ENCODE measurements at regions not wholly inside any gene's neighbourhood (a gene's known extent, or its start where the extent isn't known, plus 50 kb on each side); places are given as distances from the start of the nearest gene placed in this dataset.
A peak's percentile ranks its signal among the peaks of the same experiment; 100 is the strongest.
"Not testable (repeated sequence)": the region's sequence is repeated elsewhere in the genome, so short reads cannot be mapped to it uniquely, and the experiment has no call there.

DNA sequence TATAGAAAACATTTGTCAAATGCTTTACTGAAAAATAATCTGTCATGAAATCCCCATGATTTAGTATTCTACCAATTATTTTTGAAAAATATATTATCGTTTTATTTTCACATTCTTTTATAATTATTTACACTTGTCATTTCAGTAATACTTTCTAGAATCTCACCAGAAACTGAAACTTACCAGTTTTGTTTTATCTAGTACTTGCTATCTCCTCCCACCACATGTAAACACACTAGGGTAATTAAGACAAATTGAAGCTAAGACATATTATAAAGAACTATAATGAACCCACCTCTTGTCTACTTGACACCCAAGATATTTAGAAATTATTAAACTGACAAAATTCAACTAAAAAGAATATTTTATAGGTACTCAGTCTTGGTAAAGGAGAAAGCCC, 51.5 kb upstream of the GRM3 start:
- no peak for DNase-seq

DNA sequence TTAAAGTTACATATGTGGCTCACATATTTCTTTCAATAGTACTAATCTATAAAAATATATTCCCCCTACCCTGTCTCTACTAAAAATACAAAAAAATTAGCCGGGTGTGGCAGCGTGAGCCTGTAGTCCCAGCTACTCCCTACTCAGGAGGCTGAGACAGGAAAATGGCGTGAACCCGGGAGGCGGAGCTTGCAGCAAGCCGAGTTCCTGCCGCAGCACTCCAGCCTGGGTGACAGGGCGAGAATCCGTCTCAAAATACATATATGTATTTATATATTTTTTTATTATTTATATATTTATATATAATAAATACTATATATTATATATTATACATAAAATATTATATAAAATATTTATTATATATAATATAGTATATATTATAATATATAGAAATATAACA, 69.7 kb upstream of the GRM3 start:
- no peak for DNase-seq

DNA sequence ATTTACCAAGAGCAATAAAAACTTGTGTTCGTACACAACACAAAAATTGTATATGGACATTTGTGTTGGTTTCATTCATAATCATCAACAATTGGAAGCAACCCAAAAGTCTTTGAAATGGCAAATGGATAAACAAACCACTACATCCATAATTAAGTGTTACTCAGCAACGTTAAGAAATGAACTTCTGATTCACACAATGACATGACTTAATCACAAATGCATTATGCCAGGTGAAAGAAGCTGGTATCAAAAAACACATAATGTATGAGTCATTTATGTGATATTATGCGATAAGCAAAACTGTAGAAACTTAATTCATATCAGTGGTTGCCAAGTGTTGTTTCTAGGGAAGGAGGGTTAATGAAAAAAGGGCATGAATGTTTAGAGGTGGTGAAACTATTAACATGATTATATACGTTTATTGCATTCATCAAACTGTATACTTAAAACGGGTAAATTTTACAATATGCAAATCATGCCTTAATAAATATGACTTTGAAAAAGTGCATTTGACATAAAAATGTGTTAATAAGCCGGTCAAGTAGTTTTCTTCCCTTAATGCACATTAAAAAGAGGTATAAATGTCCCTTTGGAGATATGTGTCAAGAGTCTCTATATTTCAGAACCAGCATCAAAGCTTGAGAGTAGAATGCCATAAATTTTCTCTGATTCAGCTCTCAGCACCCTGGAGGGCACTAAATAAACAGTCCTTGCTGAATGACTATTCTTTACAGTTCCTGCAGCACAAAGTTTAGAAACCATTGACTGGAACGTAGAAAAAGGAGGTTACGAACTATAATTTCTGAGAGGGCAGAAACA, 84.8 kb upstream of the GRM3 start:
- DNase-seq: no peak

DNA sequence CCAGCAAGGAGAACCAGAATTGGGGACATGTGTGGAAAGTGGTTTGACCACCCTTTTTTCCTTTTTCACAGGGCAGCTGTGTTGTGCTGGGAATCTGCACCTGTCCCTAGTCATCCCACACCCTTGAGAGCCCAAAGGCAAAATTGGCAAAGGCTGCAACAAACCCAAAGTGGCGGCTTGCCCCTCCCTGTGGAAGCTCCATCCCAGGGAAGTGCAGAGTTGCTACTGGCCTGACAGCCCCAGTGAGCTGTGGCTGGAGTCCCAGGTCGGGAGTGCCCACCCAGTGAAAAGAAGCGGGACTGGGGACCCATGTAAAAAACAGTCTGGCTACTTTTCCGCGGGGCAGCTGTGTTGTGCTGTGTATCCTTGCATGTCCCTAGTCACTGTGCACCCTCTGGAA, 109.1 kb upstream of the GRM3 start:
- DNase-seq: no peak

DNA sequence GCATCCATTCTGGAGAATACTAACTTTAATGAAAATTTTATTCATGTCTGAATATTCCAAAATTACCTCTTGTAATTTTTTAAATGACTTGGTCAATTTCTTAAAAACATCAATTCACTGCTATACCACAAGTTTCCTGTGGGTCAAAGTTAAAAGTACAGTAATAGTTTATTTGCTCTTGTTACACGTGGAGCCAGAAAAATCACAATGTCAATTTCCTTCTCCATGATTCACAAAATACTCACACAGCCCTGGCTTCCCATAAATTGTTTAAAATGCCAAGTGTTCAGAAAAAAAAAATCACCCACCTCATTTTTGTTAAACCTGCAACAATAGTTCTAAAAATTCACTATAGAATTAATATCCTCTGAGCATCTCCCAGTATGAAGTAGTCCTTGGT, 139.5 kb upstream of the GRM3 start:
- no peak for DNase-seq

DNA sequence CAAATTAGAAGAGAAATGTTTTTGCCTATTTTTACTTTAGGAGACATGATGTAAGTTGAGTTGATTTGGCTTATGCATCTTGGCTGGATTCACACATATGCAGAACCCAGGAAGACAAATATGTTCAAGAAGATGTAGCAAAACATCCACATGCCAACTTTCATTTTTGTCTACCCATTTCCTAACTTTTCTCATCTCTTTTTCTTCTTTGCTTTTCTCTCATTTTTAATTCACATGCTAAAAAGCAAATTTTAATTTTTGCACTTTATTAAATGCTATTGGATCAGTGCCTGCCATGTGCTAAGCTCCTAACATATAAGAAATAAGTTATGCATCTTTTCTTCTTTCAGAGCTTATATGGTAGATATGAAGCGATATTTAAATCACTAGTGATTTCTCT, 143.7 kb upstream of the GRM3 start:
- DNase-seq: no peak

DNA sequence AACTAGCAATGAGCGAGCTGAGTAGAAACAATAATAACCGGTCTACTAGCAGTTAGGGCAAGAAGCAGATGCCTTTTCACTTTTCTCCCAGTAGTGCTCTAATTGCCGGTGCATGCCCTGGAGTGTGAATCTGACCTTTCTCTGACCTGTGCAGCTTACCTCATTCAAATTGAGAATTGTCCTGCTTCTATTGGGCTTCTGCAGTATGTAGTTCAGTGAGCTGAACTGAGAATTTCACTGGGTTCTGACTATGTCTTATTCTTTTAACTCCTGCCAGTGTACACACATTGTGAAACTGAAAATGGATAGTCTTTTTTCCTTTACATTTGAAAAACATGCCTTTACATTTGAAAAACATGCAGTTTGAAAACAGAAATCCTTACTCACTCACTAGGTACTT, 157.9 kb upstream of the GRM3 start:
- no peak for DNase-seq

DNA sequence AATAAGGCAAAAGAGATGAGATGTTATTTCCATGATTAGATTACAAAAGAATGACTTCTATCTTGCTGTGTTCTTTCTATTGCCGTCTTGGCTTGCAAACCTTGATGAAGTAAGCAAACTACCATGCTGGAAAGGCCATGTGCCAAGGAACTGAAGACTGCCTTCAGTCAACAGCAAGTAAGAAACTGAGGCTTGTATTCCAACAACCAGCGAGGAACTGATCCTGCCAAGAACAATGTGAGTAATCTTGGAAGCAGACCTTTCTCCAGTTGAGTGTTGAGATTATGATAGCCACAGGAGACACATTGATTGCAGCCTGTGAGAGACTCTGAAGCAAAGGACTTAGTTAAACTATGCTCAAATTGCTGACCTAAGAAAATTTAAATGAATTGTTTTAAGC, 164.6 kb upstream of the GRM3 start:
- no peak for DNase-seq

DNA sequence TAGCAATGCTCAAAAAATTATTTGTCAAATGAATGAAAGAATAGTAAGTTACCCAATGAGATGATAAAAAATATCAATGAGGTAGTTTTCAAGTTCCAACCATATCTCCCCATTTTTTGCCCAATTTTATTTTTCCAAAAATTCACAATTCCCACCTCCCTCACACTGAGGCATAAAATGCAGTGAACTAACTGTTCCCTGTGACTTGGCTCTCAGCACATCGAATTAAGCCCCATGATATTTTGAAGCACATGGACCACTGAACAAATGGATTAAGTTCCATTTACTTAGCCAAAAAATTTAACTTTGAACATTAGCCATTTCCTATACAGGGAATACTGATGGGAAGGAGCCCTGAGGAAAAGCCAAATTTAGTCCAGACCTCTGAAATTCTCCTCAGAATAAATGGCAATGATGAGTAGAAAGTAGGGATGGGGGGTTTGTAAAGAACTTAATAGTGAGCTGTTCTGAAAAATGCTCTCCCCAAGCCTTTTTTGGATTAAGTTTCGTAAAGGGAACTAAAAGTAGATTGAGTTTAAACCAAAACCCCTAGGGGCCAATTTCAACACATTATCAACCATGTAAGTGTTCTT, 166.3 kb upstream of the GRM3 start:
- DNase-seq: no peak

DNA sequence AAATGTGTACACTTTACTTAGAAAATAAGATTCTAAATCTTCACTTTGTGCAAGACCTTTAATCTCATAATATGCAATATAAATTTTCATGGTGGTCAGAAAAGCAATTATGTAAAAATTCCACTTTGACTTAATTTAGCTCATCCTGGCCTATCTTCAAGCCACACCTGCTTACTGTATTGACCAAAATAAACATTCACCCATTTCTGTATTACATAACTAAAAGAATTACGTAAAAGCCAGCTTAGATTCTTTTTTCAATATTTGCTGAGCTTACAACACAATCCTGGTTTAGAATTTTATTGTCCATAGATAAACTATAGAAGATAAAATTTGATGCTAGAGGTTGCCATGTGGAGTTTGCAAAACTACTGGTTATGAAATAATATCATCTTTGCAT, 172.9 kb upstream of the GRM3 start:
- DNase-seq: no peak

DNA sequence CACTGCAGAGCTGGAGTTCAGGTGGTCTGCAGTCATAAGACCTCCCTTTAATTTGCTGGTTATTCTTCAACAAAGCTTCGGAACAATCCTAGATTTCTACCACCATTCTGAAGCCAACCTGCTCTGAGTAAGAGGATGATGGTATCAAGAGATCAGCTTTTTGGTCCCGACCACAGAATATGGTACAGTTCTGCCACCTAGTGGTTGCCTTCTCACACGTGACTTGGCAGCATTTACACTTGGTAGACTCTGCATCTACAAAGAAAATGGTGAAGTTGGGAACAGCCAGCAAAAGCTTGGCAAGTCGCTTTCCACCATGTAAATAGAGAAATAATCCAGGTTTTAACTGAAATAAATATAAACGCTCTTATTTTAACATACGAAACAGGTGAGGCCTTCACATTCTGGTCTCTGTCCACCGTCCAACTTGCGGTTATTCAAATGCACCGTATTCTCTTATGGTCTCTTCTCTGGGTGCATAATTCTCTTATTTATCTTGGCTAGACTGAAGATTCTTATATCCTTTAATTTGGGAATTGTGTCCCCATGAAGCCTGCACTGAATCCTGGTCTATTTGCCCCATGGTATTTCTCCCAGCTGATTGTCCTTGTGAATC, 173.9 kb upstream of the GRM3 start:
- DNase-seq: peak; percentile 4

DNA sequence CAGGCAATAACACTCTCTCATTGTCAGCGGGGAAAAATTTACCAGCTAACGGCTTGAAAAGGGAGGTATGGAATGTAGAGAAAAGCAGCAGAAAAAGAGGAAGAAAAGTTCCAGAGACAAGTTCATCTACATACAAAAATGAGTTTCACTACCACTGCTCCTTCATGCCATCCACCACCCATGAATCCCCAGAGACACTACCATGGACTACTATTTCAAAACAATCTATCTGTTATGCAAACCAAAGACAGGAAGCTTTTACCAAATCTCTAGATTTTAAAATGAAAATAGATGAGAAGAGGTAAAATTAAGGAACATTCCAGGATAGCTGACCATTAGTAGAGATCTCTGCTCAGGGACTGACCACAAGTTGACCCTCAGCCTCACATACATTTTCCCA, 189.0 kb upstream of the GRM3 start:
- no peak for DNase-seq

DNA sequence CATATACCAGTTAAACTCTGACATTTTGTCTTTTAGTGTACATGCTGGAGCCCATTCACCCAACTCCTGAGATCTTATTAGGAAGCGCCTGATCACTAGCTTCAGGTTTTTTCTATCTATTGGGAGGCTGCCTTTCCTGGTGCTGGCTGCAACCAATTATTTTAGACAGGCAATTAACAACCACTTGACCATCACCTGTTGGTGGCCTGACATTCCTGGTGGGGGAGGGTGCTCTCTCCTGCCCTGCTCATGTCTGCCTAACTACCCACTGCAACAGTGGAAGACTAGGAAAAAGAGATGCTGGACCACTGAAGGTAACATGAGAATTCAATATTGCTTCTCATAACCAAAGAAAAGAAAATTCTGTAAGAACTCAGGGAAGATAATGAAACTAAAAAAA, 190.3 kb upstream of the GRM3 start:
- no peak for DNase-seq

DNA sequence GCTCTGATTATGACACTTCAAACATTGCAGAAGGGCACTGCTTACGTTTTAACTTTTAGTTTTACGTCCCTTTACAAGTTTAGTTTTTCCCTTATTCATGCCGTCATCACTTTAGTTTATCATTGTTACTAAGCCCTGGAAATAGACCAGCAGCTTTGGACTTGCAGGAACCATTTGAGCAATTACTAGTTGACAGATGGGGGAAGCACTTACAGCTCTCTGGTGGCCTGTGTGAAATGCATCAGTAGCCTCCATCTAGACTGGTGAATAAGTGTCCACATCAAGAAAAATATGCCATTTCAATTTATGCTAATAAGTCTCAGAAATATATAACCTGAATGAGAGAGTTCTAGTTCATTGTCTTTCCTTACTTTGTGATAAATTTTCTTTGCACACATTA, 194.9 kb upstream of the GRM3 start:
- no peak for DNase-seq

DNA sequence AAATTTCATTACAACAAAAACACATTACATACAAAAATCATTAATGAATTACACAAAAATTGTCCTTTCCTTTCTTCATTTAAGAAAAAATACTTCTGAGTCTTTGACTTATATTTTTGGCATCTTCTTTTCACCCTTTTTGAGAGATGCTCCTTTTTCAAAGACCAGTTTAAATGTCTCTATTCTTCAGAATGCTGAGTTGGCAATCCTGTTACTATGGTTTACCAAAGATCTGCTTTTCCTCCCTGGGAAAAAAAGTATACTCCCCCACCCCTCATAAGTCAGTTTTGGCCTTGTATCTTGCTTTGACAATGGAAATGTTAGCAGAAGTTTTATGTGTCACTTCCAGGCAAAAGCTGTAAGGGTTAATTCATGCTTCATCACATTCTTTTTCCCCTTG, 198.4 kb upstream of the GRM3 start:
- no peak for DNase-seq

DNA sequence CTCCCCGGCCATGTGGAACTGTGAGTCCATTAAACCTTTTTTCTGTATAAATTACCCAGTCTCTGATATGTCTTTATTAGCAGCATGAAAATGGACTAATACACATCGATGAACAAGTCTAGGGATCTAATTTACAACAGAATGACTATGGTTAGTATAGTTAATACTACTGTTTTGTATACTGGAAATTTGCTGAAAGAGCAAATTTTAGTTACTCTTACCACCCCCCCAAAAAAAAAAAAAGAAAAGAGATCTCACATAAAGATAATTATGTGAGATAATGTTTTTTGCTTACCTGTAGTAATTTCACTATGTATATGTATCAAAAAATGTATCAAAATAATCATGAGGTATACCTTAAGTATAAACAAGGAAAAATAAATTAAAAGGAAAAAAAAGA, 199.5 kb upstream of the GRM3 start:
- no peak for DNase-seq

DNA sequence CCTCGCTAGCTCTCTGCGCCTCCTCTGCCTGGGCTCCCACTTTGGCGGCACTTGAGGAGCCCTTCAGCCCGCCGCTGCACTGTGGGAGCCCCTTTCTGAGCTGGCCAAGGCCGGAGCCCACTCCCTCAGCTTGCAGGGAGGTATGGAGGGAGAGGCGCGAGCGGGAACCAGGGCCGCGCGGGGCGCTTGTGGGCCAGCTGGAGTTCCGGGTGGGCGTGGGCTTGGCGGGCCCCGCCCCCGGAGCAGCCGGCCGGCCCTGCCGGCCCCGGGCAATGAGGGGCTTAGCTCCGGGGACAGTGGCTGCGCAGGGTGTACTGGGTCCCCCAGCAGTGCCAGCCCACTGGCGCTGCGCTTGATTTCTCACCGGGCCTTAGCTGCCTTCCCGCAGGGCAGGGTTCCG, 203.3 kb upstream of the GRM3 start:
- DNase-seq: not testable (repeated sequence)

DNA sequence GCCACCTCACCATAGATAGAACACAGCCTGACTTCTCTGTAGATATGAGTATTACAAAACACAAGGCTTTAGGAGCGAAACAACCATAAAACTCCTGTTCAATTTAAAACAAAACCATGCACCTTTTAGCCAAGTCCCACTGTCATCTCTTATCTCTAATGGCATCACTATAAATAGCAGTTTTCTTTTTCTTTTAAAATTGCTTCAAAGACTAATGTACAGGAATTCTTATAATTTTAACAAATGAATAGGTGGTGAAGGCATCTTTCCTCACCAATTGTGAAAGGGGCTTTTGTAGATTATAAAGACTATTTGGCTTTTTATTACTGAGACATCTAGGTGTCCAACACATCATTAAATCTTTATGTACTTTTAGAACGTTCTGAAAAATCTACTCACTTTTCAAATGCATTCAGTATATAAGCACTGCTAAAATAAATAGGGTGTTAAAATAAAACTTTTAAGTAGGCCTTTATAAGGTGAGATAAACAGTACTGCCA, 205.7 kb upstream of the GRM3 start:
- no peak for DNase-seq

DNA sequence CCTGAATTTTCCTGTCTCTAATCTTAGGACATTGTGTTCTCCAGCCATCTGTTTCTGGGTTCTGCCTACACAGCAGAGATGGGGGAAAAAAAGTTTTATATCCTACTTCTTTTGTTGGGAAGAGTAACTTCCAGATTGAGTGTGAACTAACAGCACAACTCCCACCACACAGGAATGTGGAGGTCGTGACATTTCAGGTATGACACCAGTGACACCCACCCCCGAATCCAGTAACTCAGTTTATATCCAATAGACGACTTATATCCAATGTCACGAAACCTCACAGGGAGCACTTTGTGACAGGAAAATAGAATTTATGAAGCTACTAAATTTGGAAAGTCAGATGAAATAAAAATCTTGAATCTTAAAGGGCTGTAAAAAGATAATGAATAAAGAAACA, 211.9 kb upstream of the GRM3 start:
- no peak for DNase-seq

DNA sequence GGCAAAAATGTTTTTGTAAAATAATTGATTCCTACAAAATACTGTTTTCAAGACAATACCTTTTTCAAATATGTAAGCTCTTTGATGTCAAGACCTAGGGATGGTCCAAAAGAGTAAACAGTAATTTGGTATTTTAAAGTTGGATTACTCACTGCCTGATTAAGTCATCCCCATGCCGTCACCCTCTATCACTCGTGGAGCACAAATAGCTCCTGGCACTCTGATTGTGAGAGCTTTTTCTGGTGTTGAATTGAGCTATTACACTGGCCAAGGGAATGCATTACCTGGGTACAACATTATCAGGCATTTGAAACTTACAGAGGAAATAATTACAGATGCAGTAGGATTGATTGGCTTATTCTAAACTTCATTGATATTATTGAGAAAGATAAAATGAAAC, 231.9 kb upstream of the GRM3 start:
- no peak for DNase-seq

DNA sequence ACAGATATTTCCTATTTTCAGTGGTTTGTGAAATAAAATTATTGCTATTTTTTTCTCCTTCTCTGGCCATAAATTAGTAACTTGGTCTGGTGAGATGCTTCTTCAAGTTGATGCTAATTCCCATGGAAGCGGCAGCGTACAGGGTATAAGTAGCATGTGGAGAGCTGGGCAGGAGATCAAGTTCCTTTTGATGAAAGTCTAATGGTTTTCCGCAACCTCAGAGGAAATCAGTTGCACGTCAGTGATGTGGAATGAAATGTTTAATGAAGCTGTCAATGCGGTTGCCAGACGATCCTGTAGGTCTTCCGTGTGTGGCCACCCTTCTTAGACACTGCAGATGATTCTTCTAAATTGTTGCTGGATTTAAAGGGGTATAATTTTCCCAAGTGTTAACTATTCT, 236.4 kb upstream of the GRM3 start:
- DNase-seq: no peak

DNA sequence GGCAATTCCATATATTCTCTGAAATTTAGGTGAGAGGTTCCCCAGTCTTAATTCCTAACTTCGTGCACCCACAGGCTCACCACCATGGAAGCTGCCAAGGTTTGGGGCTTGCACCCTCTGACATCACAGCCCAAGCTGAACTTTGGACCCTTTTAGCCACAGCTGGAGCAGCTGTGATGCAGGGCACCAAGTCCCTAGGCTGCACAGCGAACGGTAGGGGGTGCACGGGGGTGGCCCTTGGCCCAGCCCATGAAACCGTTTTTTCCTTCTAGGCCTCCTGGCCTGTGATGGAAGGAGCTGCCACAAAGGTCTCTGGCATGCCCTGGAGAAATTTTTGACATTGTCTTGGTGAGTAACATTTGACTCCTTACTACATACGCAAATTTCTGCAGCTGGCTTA, 251.9 kb upstream of the GRM3 start:
- no peak for DNase-seq

DNA sequence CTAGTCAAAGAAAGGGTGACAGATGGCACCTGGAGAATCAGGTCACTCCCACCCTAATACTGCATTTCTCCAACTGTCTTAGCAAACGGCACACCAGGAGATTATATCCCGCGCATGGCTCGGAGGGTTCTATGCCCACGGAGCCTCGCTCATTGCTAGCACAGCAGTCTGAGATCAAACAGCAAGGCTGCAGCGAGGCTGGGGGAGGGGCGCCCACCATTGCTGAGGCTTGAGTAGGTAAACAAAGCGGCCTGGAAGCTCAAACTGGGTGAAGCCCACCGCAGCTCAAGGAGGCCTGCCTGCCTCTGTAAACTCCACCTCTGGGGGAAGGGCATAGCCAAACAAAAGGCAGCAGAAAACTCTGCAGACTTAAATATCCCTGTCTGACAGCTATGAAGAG, 268.1 kb upstream of the GRM3 start:
- not testable (repeated sequence) for DNase-seq

DNA sequence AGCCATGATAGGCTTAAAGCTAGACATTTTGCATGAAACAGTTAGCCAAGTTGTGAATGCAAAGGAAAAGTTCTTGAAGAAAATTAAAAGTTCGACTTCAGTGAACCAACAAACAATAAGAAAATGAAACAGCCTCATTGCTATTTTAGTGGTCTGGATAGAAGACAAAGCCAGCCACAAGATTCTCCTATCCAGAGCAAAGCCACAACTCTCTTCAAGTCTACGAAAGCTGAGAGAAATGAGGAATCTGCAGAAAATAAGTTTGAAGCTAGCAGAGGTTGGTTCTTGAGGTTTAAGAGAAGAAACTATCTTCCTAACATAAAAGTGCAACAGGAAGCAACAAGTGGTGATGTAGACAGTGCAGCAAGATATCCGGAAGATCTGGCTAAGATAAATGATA, 271.4 kb upstream of the GRM3 start:
- DNase-seq: no peak
